MCF 10A (cell line): ENCODE measurements at regions not wholly inside any gene's neighbourhood (a gene's known extent, or its start where the extent isn't known, plus 50 kb on each side); places are given as distances from the start of the nearest gene placed in this dataset.
A peak's percentile ranks its signal among the peaks of the same experiment; 100 is the strongest.

ENCODE experiments used
- BruUV-seq: library from RNA; stranded (reverse); fragments of 400-500 nt; replicated peaks from 2 replicates; lab custom pipeline; 2021; lab: Mats Ljungman, UMichigan
- CTCF ChIA-PET: fragments of 300-600 bp; sonication (Branson Sonifier 250); formaldehyde crosslinking; extraction: SDS; loops from one replicate; lab custom pipeline; 2021; ENCODE audit warnings: antibody characterized with exemption, inconsistent platforms; lab: Yijun Ruan, JAX
- POLR2A ChIA-PET: fragments of 300-600, 350-650 bp; sonication (Branson Sonifier 250); formaldehyde crosslinking; extraction: SDS; loops from one replicate; lab custom pipeline; 2020; ENCODE audit warnings: antibody characterized with exemption, inconsistent platforms; lab: Yijun Ruan, JAX
- DNase-seq: peaks from one replicate; pipeline ENCODE4 v3.0.0-alpha.2; 2018; ENCODE audit not compliant: unreplicated experiment
- H3K27ac Mint-ChIP-seq: one replicate; pipeline ENCODE4 v1.8.0; 2022; ENCODE audit warnings: mild to moderate bottlenecking, low read depth, mixed read lengths; ENCODE audit not compliant: unreplicated experiment
- H3K27me3 Mint-ChIP-seq: one replicate; pipeline ENCODE4 v1.8.0; 2022; ENCODE audit warnings: mixed read lengths; ENCODE audit not compliant: insufficient read depth, unreplicated experiment
- H3K36me3 Mint-ChIP-seq: one replicate; pipeline ENCODE4 v1.8.0; 2022; ENCODE audit warnings: mild to moderate bottlenecking, moderate library complexity, mixed read lengths; ENCODE audit not compliant: insufficient read depth, unreplicated experiment
- H3K4me1 Mint-ChIP-seq: one replicate; pipeline ENCODE4 v1.8.0; 2022; ENCODE audit warnings: mixed read lengths; ENCODE audit not compliant: insufficient read depth, unreplicated experiment
- H3K4me3 Mint-ChIP-seq: one replicate; pipeline ENCODE4 v1.8.0; 2022; ENCODE audit warnings: mild to moderate bottlenecking, moderate library complexity, mixed read lengths; ENCODE audit not compliant: unreplicated experiment
- H3K9me3 Mint-ChIP-seq: one replicate; pipeline ENCODE4 v1.8.0; 2022; ENCODE audit warnings: mixed read lengths; ENCODE audit not compliant: unreplicated experiment
- CTCF ChIP-seq: fragments of 200-600 bp; IDR thresholded peaks from one replicate; pipeline ENCODE4 v1.8.0; 2022; ENCODE audit warnings: antibody characterized with exemption, mild to moderate bottlenecking; ENCODE audit not compliant: unreplicated experiment
- intact Hi-C: fragments of 100-400 bp; cut with micrococcal nuclease; formaldehyde crosslinking; loops from 2 replicates; pipeline ENCODE4 v1.14.1; 2022

- POLR2A ChIA-PET: interaction anchor here (1.0 kb wide), 1 partner anchor 9 kb away, joined by 4 read pairs; no protein-coding TSS in a partner anchor
- Mint-ChIP-seq H3K27ac (peak overlapping the region; percentile 52), H3K27me3 (no peaks in the 10 kb centered on the region), H3K36me3 (no peaks in the 10 kb centered on the region), H3K4me3 (peak overlapping the region; percentile 17), H3K9me3 (no peaks in the 10 kb centered on the region), H3K4me1 (peaks cover 18% of the 10 kb centered on the region)
- BruUV-seq: no TSS peak
- CTCF ChIA-PET: interaction anchor here (0.6 to 3.3 kb wide), 2 partner anchors 47 to 894 kb away, joined by 3 to 13 read pairs; no protein-coding TSS in a partner anchor
- intact Hi-C loops: no loop called here
- TF ChIP-seq CTCF: no peak
- DNase-seq: peak; percentile 80
These were observed 422.9 kb downstream of the SPRY1 start for GRCh38 chr4:123819362-123820035.

- H3K9me3 Mint-ChIP-seq: no peaks in the 10 kb centered on the region
- H3K4me1 Mint-ChIP-seq: peaks cover 30% of the 10 kb centered on the region
- no peak for TF ChIP-seq CTCF
- no peak overlapping the region for H3K4me3 Mint-ChIP-seq
- H3K36me3 Mint-ChIP-seq: no peaks in the 10 kb centered on the region
- no peak for DNase-seq
- ChIA-PET POLR2A (no interaction called here), CTCF (interaction anchor here (1.2 to 3.3 kb wide), 2 partner anchors 49 kb away, joined by 4 to 13 read pairs; no protein-coding TSS in a partner anchor)
- no TSS peak for BruUV-seq
- intact Hi-C loops: no loop called here
- no peak overlapping the region for H3K27ac Mint-ChIP-seq
- no peaks in the 10 kb centered on the region for H3K27me3 Mint-ChIP-seq
These were observed 425.3 kb downstream of the SPRY1 start for GRCh38 chr4:123821861-123822260.

- intact Hi-C loops: no loop called here
- no peak overlapping the region for H3K27ac Mint-ChIP-seq
These were observed 425.8 kb downstream of the SPRY1 start for GRCh38 chr4:123822353-123822752.

More at GRCh38 chr4:123822353-123822752, 425.8 kb downstream of the SPRY1 start:
- Mint-ChIP-seq H3K9me3 (no peaks in the 10 kb centered on the region), H3K4me1 (peaks cover 31% of the 10 kb centered on the region), H3K4me3 (no peak overlapping the region), H3K36me3 (no peaks in the 10 kb centered on the region), H3K27me3 (no peaks in the 10 kb centered on the region)
- no TSS peak for BruUV-seq
- no peak for DNase-seq
- POLR2A ChIA-PET: interaction anchor here (0.6 kb wide), 1 partner anchor 1494 kb away, joined by 3 read pairs; no protein-coding TSS in a partner anchor
- TF ChIP-seq CTCF: no peak
- CTCF ChIA-PET: interaction anchor here (0.6 to 1.2 kb wide), 3 partner anchors 29 to 885 kb away, joined by 3 to 5 read pairs (median 4); no protein-coding TSS in a partner anchor
